ENCODE measurements at regions not wholly inside any gene's neighbourhood (a gene's known extent, or its start where the extent isn't known, plus 50 kb on each side); places are given as distances from the start of the nearest gene placed in this dataset.

GRCh38 chr4:30939684-30940083, 219.5 kb downstream of the PCDH7 start:
- no peaks in the 10 kb centered on the region for H3K36me3 ChIP-seq
- TF ChIP-seq CTCF (IDR thresholded peaks at IDR 0.05; ENCODE audit: low read depth, low read length), result no peak
- H3K27me3 ChIP-seq, result no peaks in the 10 kb centered on the region
- DNase-seq, result no peak
- no peaks in the 10 kb centered on the region for H3K4me1 ChIP-seq
- H3K9me3 ChIP-seq, result no peaks in the 10 kb centered on the region
- H3K4me3 ChIP-seq (ENCODE audit: low read depth, low read length), result no peak overlapping the region

- H3K4me1 ChIP-seq, result no peaks in the 10 kb centered on the region
- no peaks in the 10 kb centered on the region for H3K36me3 ChIP-seq
- no peak overlapping the region for H3K4me3 ChIP-seq (ENCODE audit: low read depth, low read length)
- TF ChIP-seq CTCF (IDR thresholded peaks at IDR 0.05; ENCODE audit: low read depth, low read length), result no peak
- DNase-seq, result no peak
- no peaks in the 10 kb centered on the region for H3K9me3 ChIP-seq
- H3K27me3 ChIP-seq, result no peaks in the 10 kb centered on the region
These were observed 221.5 kb downstream of the PCDH7 start for GRCh38 chr4:30941641-30942040.

GRCh38 chr4:30943356-30943755, 223.2 kb downstream of the PCDH7 start:
- TF ChIP-seq CTCF (IDR thresholded peaks at IDR 0.05; ENCODE audit: low read depth, low read length), result no peak
- no peak for DNase-seq
- Histone ChIP-seq H3K9me3 (no peaks in the 10 kb centered on the region), H3K4me3 (ENCODE audit: low read depth, low read length) (no peak overlapping the region), H3K4me1 (no peaks in the 10 kb centered on the region), H3K27me3 (no peaks in the 10 kb centered on the region), H3K36me3 (no peaks in the 10 kb centered on the region)

- Histone ChIP-seq H3K4me3 (ENCODE audit: low read depth, low read length) (no peak overlapping the region), H3K27me3 (no peaks in the 10 kb centered on the region), H3K9me3 (no peaks in the 10 kb centered on the region), H3K36me3 (no peaks in the 10 kb centered on the region), H3K4me1 (no peaks in the 10 kb centered on the region; the same call in 1 of the 2 replicates)
- no peak for TF ChIP-seq CTCF (IDR thresholded peaks at IDR 0.05; ENCODE audit: low read depth, low read length)
- DNase-seq, result no peak
These were observed 225.4 kb downstream of the PCDH7 start for GRCh38 chr4:30945586-30945985.

- Histone ChIP-seq H3K36me3 (no peaks in the 10 kb centered on the region), H3K4me1 (no peaks in the 10 kb centered on the region; the same call in 1 of the 2 replicates), H3K4me3 (ENCODE audit: low read depth, low read length) (no peak overlapping the region), H3K27me3 (no peaks in the 10 kb centered on the region), H3K9me3 (no peaks in the 10 kb centered on the region)
- no peak for TF ChIP-seq CTCF (IDR thresholded peaks at IDR 0.05; ENCODE audit: low read depth, low read length)
- DNase-seq, result no peak
These were observed 226.1 kb downstream of the PCDH7 start for GRCh38 chr4:30946288-30946687.

GRCh38 chr4:30948653-30949052, 228.5 kb downstream of the PCDH7 start:
- no peaks in the 10 kb centered on the region for H3K27me3 ChIP-seq
- no peaks in the 10 kb centered on the region; the same call in 1 of the 2 replicates for H3K4me1 ChIP-seq
- no peak overlapping the region for H3K4me3 ChIP-seq (ENCODE audit: low read depth, low read length)
- no peaks in the 10 kb centered on the region for H3K36me3 ChIP-seq
- TF ChIP-seq CTCF (IDR thresholded peaks at IDR 0.05; ENCODE audit: low read depth, low read length), result no peak
- no peak for DNase-seq
- no peaks in the 10 kb centered on the region for H3K9me3 ChIP-seq

All from BE2C (cell line).